Dermis blood vessel endothelial cell (primary cell): ENCODE measurements at regions not wholly inside any gene's neighbourhood (a gene's known extent, or its start where the extent isn't known, plus 50 kb on each side); places are given as distances from the start of the nearest gene placed in this dataset.
"Not testable (repeated sequence)": the region's sequence is repeated elsewhere in the genome, so short reads cannot be mapped to it uniquely, and the experiment has no call there.

Experiments used
- DNase-seq: peaks from one replicate; pipeline ENCODE4 v3.0.0; 2010

DNA sequence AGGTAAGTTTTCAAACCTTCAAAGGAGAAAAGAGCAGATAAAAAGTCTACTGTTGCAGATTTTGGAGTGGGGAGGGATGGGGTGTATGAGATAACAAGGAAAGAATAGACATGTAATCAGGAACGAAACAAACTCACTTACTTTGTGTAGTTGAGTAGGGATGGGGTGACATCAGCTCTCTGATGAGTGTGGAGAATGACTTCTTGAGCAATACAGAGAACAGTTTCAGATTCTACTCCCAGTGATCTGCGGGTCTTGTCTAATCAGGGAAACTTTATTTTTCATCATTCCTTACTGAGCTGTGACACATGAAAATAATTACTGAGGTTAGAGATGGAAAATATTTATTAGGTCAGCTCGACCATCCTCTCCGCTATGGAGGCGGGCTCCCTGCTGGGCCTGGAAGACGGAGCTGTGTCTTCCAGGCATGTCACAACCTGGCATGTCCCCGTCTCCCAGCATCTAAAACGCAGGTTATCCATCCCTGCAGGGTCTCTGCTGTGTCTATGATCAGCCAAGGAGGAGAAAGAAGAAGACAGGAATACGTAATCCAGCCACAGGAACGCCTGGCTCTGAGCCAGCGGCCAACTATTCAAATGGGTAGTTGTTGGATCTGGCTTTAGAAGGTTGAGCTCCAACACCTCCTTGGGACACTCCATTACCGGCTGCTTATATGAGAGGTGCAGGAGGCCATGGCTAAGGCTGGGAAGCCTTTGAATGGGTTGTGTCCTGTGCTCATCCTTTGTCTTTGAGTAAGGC, 99.0 kb upstream of the SATB2 start:
- DNase-seq = no peak

DNA sequence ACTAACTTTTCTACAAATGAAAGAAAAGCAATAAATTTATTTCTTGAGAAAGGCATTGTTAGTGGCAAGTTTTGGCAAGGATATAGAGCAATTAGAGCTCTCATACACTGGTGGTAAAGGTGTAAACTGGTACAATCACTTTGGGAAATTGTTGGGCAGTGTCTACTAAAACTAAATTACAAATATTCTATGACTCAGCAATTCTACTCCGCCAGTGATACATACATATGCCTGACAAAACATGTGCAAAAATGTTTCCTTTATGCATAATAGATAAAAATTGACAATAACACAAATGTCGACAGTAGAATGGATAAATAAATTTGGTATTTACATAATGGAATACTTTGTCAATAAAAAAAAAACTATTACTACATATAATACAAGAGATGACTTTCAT, 96.3 kb upstream of the SATB2 start:
- no peak for DNase-seq

DNA sequence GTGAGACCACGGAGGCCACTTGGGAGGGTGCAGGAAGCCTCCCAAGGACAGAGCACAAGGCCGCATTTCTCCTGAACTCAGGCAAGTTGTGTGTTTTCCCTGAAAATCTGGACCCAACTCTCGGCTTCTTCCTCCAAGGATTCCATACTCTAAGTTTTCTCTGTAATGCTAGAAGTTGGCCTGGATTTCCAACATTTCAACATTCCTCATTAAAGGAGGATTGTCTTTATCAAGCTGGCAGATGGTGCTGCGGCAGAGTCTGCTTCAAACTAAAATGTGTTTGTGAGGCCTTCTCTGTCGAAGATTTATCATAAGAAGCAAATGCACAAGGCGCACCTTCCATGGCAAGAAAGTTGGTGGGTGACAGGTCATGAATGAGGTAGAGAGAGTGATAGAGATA, 94.4 kb upstream of the SATB2 start:
- no peak for DNase-seq

DNA sequence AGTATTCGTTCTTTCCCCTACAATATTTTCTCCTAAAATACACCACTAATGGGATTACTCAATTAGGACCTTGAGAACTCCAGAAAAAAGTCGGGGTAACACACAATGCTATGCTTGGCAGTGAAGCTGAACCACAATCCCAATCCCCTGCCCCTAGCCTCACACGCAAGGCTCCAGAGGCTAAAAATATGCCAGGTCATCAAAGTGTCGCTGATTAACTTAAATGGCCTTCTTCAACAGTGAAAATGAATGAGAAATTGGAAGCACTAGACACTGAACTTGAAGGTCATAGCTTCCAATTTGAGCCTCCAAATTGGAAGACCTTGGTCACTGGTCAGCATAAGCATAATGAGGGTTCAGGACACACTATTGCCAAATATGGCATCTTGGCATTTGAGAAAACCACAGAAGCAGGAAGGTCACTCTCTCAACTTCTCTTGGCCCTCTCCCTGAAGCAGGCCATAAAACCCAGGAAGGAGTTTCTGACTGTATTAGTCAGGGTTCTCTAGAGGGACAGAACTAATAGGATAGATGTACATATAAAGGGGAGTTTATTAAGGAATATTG, 86.0 kb upstream of the SATB2 start:
- no peak for DNase-seq

DNA sequence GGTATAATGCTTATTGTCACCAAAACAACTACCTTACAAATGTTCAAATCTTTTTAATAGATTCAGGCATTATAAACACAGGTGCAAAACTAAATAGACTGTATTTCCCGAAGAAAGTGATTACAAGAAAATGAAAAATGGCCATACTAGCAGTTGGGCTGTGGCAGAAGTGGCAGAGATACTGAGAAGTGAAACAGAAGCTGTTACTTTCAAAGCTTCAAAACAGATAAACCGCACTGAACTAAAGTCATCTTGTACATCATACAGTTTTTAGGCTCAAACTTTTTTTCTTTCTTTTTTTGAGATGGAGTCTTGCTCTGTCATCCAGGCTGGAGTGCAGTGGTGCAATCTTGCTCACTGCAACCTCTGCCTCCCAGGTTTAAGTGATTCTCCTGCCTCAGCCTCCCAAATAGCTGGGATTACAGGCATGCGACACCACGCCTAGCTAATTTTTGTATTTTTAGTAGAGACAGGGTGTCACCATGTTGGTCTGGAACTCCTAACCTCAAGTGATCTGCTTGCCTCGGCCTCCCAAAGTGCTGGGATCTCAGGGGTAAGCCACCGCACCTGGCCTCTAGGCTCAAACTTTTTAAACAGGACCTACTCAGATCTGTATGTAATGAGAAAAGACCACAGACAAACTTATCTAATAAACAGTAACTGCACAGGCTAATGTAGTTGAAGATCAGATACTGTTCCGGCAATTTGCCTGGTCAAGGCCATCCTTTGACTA, 77.9 kb upstream of the SATB2 start:
- DNase-seq = no peak

DNA sequence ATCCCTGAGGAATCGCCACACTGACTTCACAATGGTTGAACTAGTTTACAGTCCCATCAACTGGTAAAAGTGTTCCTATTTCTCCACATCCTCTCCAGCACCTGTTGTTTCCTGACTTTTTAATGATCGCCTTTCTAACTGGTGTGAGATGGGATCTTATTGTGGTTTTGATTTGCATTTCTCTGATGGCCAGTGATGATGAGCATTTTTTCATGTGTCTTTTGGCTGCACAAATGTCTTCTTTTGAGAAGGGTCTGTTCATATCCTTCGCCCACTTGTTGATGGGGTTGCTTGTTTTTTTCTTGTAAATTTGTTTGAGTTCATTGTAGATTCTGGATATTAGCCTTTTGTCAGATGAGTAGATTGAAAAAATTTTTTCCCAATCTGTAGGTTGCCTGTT, 76.1 kb upstream of the SATB2 start:
- DNase-seq = not testable (repeated sequence)

DNA sequence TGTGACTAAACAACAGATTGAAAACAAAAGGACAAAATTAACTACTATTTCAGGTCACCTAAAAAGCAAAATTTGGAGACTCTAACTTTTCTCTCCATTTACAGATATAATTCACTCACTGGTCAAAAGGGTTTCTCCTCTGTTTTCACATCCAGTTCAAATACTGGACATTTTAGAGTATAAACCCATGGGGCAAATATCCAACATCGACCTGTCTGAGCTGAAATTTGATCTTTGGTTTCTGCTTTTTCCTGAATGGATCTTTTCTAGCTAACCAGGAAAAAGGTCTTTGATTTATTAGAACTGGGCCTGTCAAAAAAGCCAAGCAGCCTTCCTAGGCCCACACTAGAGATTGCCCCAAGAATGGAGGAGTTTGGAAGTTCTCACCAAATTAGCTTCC, 69.3 kb upstream of the SATB2 start:
- DNase-seq = no peak

DNA sequence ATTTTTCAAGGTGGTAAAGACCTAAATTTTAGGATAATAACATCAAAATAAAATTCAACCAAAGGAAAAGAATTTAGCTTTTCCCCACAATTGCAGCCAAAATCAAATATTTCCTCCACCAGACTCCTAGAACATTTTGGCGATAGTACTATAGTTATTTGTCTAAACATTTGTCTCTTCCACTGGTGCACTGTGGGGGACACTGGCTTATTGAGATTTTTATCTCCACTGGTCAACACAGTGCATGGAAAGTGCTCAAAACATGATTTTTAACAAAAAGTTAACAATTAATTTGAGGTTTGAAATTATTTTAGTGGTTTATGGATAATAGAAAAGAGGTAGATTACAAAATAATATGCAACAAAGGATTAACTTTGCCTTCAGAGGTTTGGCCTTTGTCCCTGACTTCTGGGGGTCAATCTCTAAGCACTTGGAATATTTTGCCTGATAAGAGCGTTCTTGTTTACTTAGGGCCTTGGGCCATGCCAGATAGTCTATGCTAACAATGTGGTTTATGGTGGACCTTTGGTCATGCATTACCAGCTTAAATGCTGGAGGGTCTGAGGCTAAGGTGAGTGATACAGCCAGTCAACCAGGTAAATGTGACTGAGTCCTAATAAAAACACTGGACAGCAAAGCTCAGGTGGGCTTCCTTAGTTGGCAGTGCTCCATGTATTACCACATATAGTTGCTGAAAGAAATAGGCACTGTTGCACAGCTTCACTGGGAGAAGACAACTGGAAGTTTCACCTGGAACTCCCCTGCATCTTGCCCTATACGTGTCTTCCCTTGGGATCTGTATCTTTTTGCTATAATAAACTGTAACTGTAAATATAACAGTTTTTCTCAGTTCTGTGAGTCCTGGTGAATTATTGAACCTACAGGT, 67.2 kb upstream of the SATB2 start:
- no peak for DNase-seq

DNA sequence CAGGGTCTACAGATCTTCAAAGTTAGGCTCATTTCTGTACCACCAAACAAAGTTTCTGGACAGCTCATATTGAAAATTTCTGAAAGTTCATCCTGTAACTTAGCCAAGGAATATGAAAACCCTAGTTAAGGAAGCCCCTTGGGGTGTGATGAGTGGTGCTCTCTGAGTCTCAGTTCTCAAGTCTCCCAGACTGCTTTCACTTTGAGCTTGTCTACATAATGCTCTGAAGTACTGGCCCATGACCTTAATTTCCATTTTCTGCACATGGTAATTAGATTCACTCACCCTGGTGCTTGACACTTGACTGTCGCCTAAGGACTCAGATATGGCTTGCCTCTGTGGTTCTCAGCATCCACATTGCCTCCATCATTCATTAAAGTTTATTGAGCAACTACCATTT, 51.7 kb upstream of the SATB2 start:
- DNase-seq = no peak
